ENCODE measurements at regions not wholly inside any gene's neighbourhood (a gene's known extent, or its start where the extent isn't known, plus 50 kb on each side); places are given as distances from the start of the nearest gene placed in this dataset.

GRCh38 chr3:147797095-147797494 is 387.9 kb downstream of the ZIC1 start:
- intact Hi-C loops (cut with DNase I): no loop called here

GRCh38 chr3:147799601-147800000 is 390.4 kb downstream of the ZIC1 start:
- Histone ChIP-seq H3K4me1 (no peaks in the 10 kb centered on the region), H3K27me3 (ENCODE audit: insufficient read depth in 3 of 3, low read length in 2 of 3) (no peaks in the 10 kb centered on the region), H3K9me3 (peaks cover 3% of the 10 kb centered on the region), H3K4me3 (no peak overlapping the region), H3K36me3 (ENCODE audit: insufficient read depth in 1 of 2, low read depth in 1 of 2) (no peaks in the 10 kb centered on the region), H3K27ac (no peak overlapping the region)
- intact Hi-C loops (cut with DNase I): no loop called here
- TF ChIP-seq CTCF (IDR thresholded peaks at IDR 0.05): no peak
- DNase-seq (no peak), ATAC-seq (no peak)
- WGBS, 3 donors: 32 to 45% (median 41%) methylated on average over 2 of the region's 2 CpGs

More at GRCh38 chr3:147797095-147797494, 387.9 kb downstream of the ZIC1 start:
- no peak for ATAC-seq
- TF ChIP-seq CTCF (IDR thresholded peaks at IDR 0.05): no peak
- no peaks in the 10 kb centered on the region for H3K27me3 ChIP-seq (ENCODE audit: insufficient read depth in 3 of 3, low read length in 2 of 3)
- H3K36me3 ChIP-seq (ENCODE audit: insufficient read depth in 1 of 2, low read depth in 1 of 2): no peaks in the 10 kb centered on the region
- no peak overlapping the region for H3K4me3 ChIP-seq
- no peaks in the 10 kb centered on the region for H3K4me1 ChIP-seq
- H3K27ac ChIP-seq: no peak overlapping the region
- no peak for DNase-seq
- H3K9me3 ChIP-seq: no peaks in the 10 kb centered on the region

GRCh38 chr3:147807776-147808175 is 398.6 kb downstream of the ZIC1 start:
- no peak overlapping the region for H3K27ac ChIP-seq
- 32 to 54% (median 41%) methylated on average over 1 of the region's 1 CpG for WGBS, 3 donors

GRCh38 chr3:147809206-147809605 is 400.0 kb downstream of the ZIC1 start:
- Histone ChIP-seq H3K27me3 (ENCODE audit: insufficient read depth in 3 of 3, low read length in 2 of 3) (no peaks in the 10 kb centered on the region), H3K36me3 (ENCODE audit: insufficient read depth in 1 of 2, low read depth in 1 of 2) (no peaks in the 10 kb centered on the region), H3K9me3 (no peaks in the 10 kb centered on the region), H3K4me1 (no peaks in the 10 kb centered on the region), H3K27ac (no peak overlapping the region), H3K4me3 (no peak overlapping the region)
- WGBS, 3 donors: 95 to 100% (median 96%) methylated on average over 1 of the region's 1 CpG
- intact Hi-C loops (cut with DNase I): no loop called here
- TF ChIP-seq CTCF (IDR thresholded peaks at IDR 0.05): no peak
- no peak for ATAC-seq
- DNase-seq: no peak

More at GRCh38 chr3:147807776-147808175, 398.6 kb downstream of the ZIC1 start:
- Histone ChIP-seq H3K4me1 (no peaks in the 10 kb centered on the region), H3K36me3 (ENCODE audit: insufficient read depth in 1 of 2, low read depth in 1 of 2) (no peaks in the 10 kb centered on the region), H3K4me3 (no peak overlapping the region), H3K9me3 (no peaks in the 10 kb centered on the region), H3K27me3 (ENCODE audit: insufficient read depth in 3 of 3, low read length in 2 of 3) (no peaks in the 10 kb centered on the region)
- ATAC-seq: peak in 1 of 4 donors; percentile 67
- intact Hi-C loops (cut with DNase I): no loop called here
- TF ChIP-seq CTCF (IDR thresholded peaks at IDR 0.05): no peak
- DNase-seq: no peak

- Histone ChIP-seq H3K27ac (no peak overlapping the region), H3K27me3 (ENCODE audit: insufficient read depth in 3 of 3, low read length in 2 of 3) (no peaks in the 10 kb centered on the region), H3K4me1 (no peaks in the 10 kb centered on the region), H3K4me3 (no peak overlapping the region), H3K36me3 (ENCODE audit: insufficient read depth in 1 of 2, low read depth in 1 of 2) (no peaks in the 10 kb centered on the region), H3K9me3 (no peaks in the 10 kb centered on the region)
- DNase-seq: no peak
- WGBS, 3 donors: 67 to 76% (median 68%) methylated on average over 4 of the region's 4 CpGs
- intact Hi-C loops (cut with DNase I): no loop called here
- ATAC-seq: no peak
- TF ChIP-seq CTCF (IDR thresholded peaks at IDR 0.05): no peak
Measured at GRCh38 chr3:147812186-147812911, 403.2 kb downstream of the ZIC1 start.
